ENCODE measurements at regions not wholly inside any gene's neighbourhood (a gene's known extent, or its start where the extent isn't known, plus 50 kb on each side); places are given as distances from the start of the nearest gene placed in this dataset.

GRCh38 chr15:96435841-96436240 lies 105.3 kb downstream of the NR2F2 start:
- TF ChIP-seq TAF1 (IDR thresholded peaks at IDR 0.05; ENCODE audit: borderline replicate concordance, insufficient read depth, low read length) = no peak
- no peak for TF ChIP-seq REST (IDR thresholded peaks at IDR 0.05; ENCODE audit: insufficient read depth in 1 of 2, low read depth in 2 of 2, low read length in 2 of 2)
- no peak for TF ChIP-seq POLR2AphosphoS5 (IDR thresholded peaks at IDR 0.05; ENCODE audit: low read depth, low read length)
- no peak for TF ChIP-seq SIN3A (IDR thresholded peaks at IDR 0.05; ENCODE audit: borderline replicate concordance, insufficient read depth, low read length)

Measured in PFSK-1 (cell line).